ENCODE measurements at regions not wholly inside any gene's neighbourhood (a gene's known extent, or its start where the extent isn't known, plus 50 kb on each side); places are given as distances from the start of the nearest gene placed in this dataset.

DNA sequence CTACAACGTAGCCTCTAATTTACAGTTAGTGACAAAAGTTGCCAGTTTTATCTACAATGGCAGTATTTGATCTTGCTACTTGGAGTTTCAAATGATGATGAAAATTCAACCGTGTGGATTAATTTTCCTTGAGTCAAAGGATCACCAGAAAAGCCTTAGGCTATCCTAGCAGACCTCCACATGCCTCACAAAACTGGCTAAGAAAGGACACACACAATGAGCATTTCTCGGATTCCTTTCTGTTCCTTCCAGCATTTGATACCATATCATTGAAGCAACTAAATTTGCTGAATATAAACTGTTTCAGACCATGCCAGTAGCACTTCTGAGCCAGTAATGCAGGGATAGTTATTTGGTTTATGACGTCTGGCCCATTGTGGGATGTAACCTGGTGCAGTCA is 587.4 kb upstream of the MDFIC2 start:
- Histone ChIP-seq H3K27me3 (0 out of 2 replicates have a peak, but pooled peaks cover 4% of the 10 kb centered on the region), H3K4me1 (no peaks in the 10 kb centered on the region), H3K9me3 (no peaks in the 10 kb centered on the region), H3K4me3 (ENCODE audit: low read depth, low read length) (no peak overlapping the region), H3K36me3 (no peaks in the 10 kb centered on the region)
- DNase-seq, result no peak
- no peak for TF ChIP-seq CTCF (IDR thresholded peaks at IDR 0.05; ENCODE audit: low read depth, low read length)

- Histone ChIP-seq H3K27me3 (no peaks in the 10 kb centered on the region), H3K4me3 (ENCODE audit: low read depth, low read length) (no peak overlapping the region), H3K4me1 (no peaks in the 10 kb centered on the region), H3K9me3 (no peaks in the 10 kb centered on the region), H3K36me3 (no peaks in the 10 kb centered on the region)
- no peak for TF ChIP-seq CTCF (IDR thresholded peaks at IDR 0.05; ENCODE audit: low read depth, low read length)
- no peak for DNase-seq
Measured at GRCh38 chr3:70890020-70890394, 577.6 kb upstream of the MDFIC2 start.

GRCh38 chr3:70889162-70890019 is 577.0 kb upstream of the MDFIC2 start:
- no peak for TF ChIP-seq CTCF (IDR thresholded peaks at IDR 0.05; ENCODE audit: low read depth, low read length)
- Histone ChIP-seq H3K4me3 (ENCODE audit: low read depth, low read length) (no peak overlapping the region), H3K4me1 (no peaks in the 10 kb centered on the region), H3K9me3 (no peaks in the 10 kb centered on the region), H3K27me3 (no peaks in the 10 kb centered on the region), H3K36me3 (no peaks in the 10 kb centered on the region)
- DNase-seq, result no peak

DNA sequence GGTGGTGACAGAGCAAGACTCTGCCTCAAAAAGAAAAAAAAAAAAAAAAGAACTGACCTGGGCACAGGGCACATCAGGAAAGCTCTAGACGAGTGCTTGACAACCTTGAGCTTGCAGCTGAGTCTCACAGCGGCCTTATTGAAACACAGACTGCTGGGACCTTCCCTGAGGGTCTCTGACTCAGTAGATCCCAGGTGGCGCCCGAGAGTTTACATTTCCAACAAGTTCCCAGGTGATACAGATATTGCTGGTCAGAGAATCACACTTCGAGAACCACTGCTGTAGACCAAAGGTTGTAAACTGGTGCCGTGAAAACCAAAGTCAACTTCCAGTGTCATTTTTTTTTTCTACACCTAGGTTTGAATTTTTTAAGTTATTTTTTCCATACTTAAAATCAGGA is 573.2 kb upstream of the MDFIC2 start:
- no peak for DNase-seq
- TF ChIP-seq CTCF (IDR thresholded peaks at IDR 0.05; ENCODE audit: low read depth, low read length), result no peak
- Histone ChIP-seq H3K9me3 (no peaks in the 10 kb centered on the region), H3K36me3 (no peaks in the 10 kb centered on the region), H3K27me3 (no peaks in the 10 kb centered on the region), H3K4me3 (ENCODE audit: low read depth, low read length) (no peak overlapping the region), H3K4me1 (no peaks in the 10 kb centered on the region)

DNA sequence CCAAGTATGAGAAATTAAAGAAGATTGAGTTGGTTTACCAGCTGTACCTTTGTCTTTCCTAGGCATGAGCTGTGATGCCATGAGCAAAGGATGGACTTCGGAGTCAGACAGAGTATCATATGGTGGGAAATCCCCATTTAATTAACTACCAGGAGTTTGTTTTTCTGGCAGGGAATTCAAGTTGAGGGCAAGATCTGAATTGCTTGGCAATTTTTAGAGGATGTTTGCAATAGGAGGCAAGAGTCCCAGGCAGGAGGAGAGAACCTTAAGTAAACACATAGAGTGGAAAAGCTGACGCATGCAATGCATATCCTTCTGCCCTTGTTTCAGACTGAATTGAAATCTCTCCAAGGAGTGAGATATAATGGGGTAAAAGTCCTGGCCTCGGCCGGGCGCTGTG is 569.7 kb upstream of the MDFIC2 start:
- H3K4me1 ChIP-seq, result no peaks in the 10 kb centered on the region
- H3K27me3 ChIP-seq, result peaks cover 4% of the 10 kb centered on the region; the same call in 1 of the 2 replicates
- H3K36me3 ChIP-seq, result no peaks in the 10 kb centered on the region
- H3K9me3 ChIP-seq, result no peaks in the 10 kb centered on the region
- no peak for DNase-seq
- no peak for TF ChIP-seq CTCF (IDR thresholded peaks at IDR 0.05; ENCODE audit: low read depth, low read length)
- no peak overlapping the region for H3K4me3 ChIP-seq (ENCODE audit: low read depth, low read length)

DNA sequence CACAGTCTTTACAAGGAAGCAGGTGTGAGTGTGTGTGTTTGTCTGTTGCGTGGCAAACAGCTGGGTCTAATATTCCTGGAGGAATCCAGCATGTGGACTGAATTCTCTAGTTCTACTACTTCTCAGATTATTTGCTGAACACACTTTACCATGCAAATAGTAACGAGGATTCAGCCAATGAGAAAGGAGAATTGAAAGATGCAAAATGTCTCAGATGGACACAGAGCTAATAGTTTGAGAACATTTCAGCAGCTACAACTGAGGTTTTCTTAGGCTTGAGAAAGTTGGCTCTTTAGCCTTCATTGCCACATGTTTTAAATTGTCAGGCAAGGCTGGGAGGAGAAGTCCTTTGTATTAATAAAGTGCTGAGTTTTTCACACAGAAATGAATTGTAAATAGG is 568.0 kb upstream of the MDFIC2 start:
- H3K4me1 ChIP-seq, result no peaks in the 10 kb centered on the region
- H3K27me3 ChIP-seq, result peaks cover 4% of the 10 kb centered on the region; the same call in 1 of the 2 replicates
- no peaks in the 10 kb centered on the region for H3K9me3 ChIP-seq
- no peaks in the 10 kb centered on the region for H3K36me3 ChIP-seq
- DNase-seq, result no peak
- no peak for TF ChIP-seq CTCF (IDR thresholded peaks at IDR 0.05; ENCODE audit: low read depth, low read length)
- H3K4me3 ChIP-seq (ENCODE audit: low read depth, low read length), result no peak overlapping the region

Measured in BE2C (cell line).